GM23248 (cell line): ENCODE measurements at regions not wholly inside any gene's neighbourhood (a gene's known extent, or its start where the extent isn't known, plus 50 kb on each side); places are given as distances from the start of the nearest gene placed in this dataset.

ENCODE experiments used
- DNase-seq: peaks from one replicate; pipeline ENCODE4 v3.0.0-alpha.2; 2015
- H2AFZ ChIP-seq: fragments of 200-600 bp; sonication (generic); 2 replicates; pipeline ENCODE4 v1.6.1; 2016; ENCODE audit warnings: antibody characterized with exemption
- H3F3A ChIP-seq: fragments of 200-600 bp; sonication (generic); 2 replicates; pipeline ENCODE4 v1.6.1; 2016; ENCODE audit warnings: mild to moderate bottlenecking, antibody characterized with exemption, mixed run types; ENCODE audit not compliant: insufficient read depth
- H3K27ac ChIP-seq: fragments of 200-600 bp; sonication (generic); 2 replicates; pipeline ENCODE4 v1.5.1; 2016; ENCODE audit warnings: mild to moderate bottlenecking
- H3K27me3 ChIP-seq: fragments of 200-600 bp; sonication (generic); replicated peaks from 2 replicates; pipeline ENCODE4 v1.6.1; 2016; ENCODE audit warnings: mild to moderate bottlenecking; ENCODE audit not compliant: insufficient read depth
- H3K36me3 ChIP-seq: fragments of 200-600 bp; sonication (generic); 2 replicates; pipeline ENCODE4 v1.6.1; 2016; ENCODE audit warnings: low read depth, mild to moderate bottlenecking
- H3K4me1 ChIP-seq: fragments of 200-600 bp; sonication (generic); 2 replicates; pipeline ENCODE4 v1.6.1; 2016; ENCODE audit warnings: mild to moderate bottlenecking; ENCODE audit not compliant: insufficient read depth
- H3K4me2 ChIP-seq: fragments of 200-600 bp; sonication (generic); one replicate; pipeline ENCODE4 v1.6.1; 2016; ENCODE audit warnings: mild to moderate bottlenecking; ENCODE audit not compliant: unreplicated experiment
- H3K4me3 ChIP-seq: fragments of 200-600 bp; sonication (generic); 2 replicates; pipeline ENCODE4 v1.5.1; 2016; ENCODE audit warnings: mild to moderate bottlenecking
- H3K79me2 ChIP-seq: fragments of 200-600 bp; sonication (generic); 2 replicates; pipeline ENCODE4 v1.6.1; 2016; ENCODE audit warnings: mild to moderate bottlenecking; ENCODE audit not compliant: insufficient read depth
- H3K9ac ChIP-seq: fragments of 200-600 bp; sonication (generic); 2 replicates; pipeline ENCODE4 v1.6.1; 2016; ENCODE audit warnings: mild to moderate bottlenecking
- H3K9me2 ChIP-seq: fragments of 200-600 bp; sonication (generic); 2 replicates; pipeline ENCODE4 v1.6.1; 2016; ENCODE audit warnings: mixed run types, mild to moderate bottlenecking, moderate library complexity; ENCODE audit not compliant: insufficient read depth
- H3K9me3 ChIP-seq: fragments of 200-600 bp; sonication (generic); one replicate; pipeline ENCODE4 v1.6.1; 2017; ENCODE audit warnings: low read depth
- H4K20me1 ChIP-seq: fragments of 200-600 bp; sonication (generic); 2 replicates; pipeline ENCODE4 v1.6.0; 2016; ENCODE audit not compliant: insufficient read depth
- EZH2 ChIP-seq: fragments of 200-600 bp; sonication (generic); IDR thresholded peaks from 2 replicates; pipeline ENCODE4 v1.6.1; 2018; ENCODE audit warnings: antibody characterized with exemption, mild to moderate bottlenecking; ENCODE audit not compliant: insufficient read depth, poor library complexity, severe bottlenecking
- EZH2phosphoT487 ChIP-seq: fragments of 200-600 bp; sonication (generic); IDR thresholded peaks from 2 replicates; pipeline ENCODE4 v1.6.1; 2018; ENCODE audit warnings: antibody characterized with exemption, moderate library complexity, mild to moderate bottlenecking, low read depth; ENCODE audit not compliant: insufficient read depth
- WGBS, 2 experiments: methylation state at CpG; one replicate each; pipeline ENCODE4 v1.1.6; 2015 to 2017; ENCODE audit warnings: low lambda C conversion rate in 2 of 2, low coverage in 1 of 2; ENCODE audit errors: missing lambda C conversion rate in 2 of 2; 5-methylcytosine and 5-hydroxymethylcytosine counted together
- in situ Hi-C: fragments of 300-500 bp; cut with MboI; formaldehyde crosslinking; loops from 2 replicates; pipeline ENCODE4 v1.15.0; 2020

DNA sequence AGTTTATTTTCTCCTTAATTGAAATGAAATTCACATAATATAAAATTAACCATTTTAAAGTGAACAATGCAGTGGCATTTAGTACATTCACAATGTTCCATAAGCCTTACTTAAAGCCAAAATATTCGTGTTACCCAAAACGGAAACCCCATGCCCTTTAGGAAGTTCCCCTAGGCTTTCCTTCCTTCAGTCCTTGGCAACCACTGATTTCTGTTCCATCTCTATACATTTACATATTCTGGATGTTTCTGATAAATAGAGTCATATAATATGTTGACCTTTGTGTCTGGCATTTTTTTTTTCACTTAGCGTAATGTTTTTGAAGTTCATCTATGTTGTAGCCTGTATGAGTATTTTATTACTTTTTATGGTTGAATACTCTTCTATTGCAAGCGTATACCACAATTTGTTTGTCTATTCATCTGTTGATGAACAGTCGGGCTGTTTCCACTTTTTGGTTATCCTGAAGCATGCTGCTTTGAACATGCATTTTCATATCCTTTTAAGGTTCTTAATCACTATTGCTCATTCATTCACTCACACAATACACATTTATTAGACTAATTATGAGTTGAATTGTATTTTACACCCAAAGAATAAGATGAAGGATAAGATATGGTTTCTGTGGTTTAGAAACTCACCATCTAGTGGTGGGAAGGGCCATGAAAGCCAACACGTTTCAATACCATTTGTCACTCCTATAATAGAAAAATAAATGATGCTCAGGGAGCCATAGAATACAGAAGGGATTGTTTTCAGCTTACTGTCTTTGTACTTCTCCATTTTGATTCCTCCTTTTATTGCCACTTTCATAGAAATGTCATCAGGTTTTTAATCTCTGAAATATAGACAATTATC lies 408.2 kb upstream of the CBLB start:
- no peaks in the 10 kb centered on the region for H3K9me3 ChIP-seq
- H3K79me2 ChIP-seq = no peaks in the 10 kb centered on the region
- H3K4me1 ChIP-seq = no peaks in the 10 kb centered on the region
- no peak for TF ChIP-seq EZH2phosphoT487
- no peak for TF ChIP-seq EZH2
- no peaks in the 10 kb centered on the region for H3F3A ChIP-seq
- H3K36me3 ChIP-seq = no peaks in the 10 kb centered on the region
- in situ Hi-C loops = no loop called here
- H4K20me1 ChIP-seq = no peaks in the 10 kb centered on the region
- no peak overlapping the region for H3K9ac ChIP-seq
- WGBS, 2 experiments = 84 to 87% methylated on average over 6 of the region's 6 CpGs
- DNase-seq = no peak
- no peaks in the 10 kb centered on the region for H3K27me3 ChIP-seq
- no peak overlapping the region for H2AFZ ChIP-seq
- H3K27ac ChIP-seq = no peak overlapping the region
- no peak overlapping the region for H3K4me3 ChIP-seq
- H3K9me2 ChIP-seq = no peaks in the 10 kb centered on the region; the same call in 1 of the 2 replicates
- H3K4me2 ChIP-seq = no peak overlapping the region

DNA sequence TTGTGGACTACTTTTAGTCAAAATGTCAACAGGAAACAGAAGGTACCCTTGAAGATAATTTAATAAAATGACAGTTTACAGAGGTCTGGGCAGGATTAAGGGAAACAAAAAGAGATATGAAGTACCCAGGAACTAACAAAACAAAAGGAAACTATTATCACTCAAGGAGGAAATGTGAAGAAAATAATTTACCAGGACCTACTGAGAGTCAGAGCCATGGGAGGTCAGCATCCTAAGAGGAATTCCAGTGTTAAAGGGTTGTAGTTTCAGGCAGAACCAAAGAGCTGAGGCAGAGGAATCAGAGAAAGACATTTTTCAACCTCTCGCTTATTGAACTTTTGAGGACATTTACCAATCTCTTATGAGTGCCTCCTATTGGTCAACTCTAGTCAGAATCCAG lies 408.9 kb upstream of the CBLB start:
- H3K9me3 ChIP-seq = no peaks in the 10 kb centered on the region
- H3K4me1 ChIP-seq = no peaks in the 10 kb centered on the region
- H3K27ac ChIP-seq = no peak overlapping the region
- TF ChIP-seq EZH2 (no peak), EZH2phosphoT487 (no peak)
- no peaks in the 10 kb centered on the region; the same call in 1 of the 2 replicates for H3K9me2 ChIP-seq
- H3K4me3 ChIP-seq = no peak overlapping the region
- no peaks in the 10 kb centered on the region for H3K27me3 ChIP-seq
- 100% methylated on average over 1 of the region's 1 CpG for WGBS, 2 experiments
- H3K79me2 ChIP-seq = no peaks in the 10 kb centered on the region
- no peak overlapping the region for H3K9ac ChIP-seq
- H3K4me2 ChIP-seq = no peak overlapping the region
- H2AFZ ChIP-seq = no peak overlapping the region
- in situ Hi-C loops = no loop called here
- DNase-seq = no peak
- no peaks in the 10 kb centered on the region for H4K20me1 ChIP-seq
- H3F3A ChIP-seq = no peaks in the 10 kb centered on the region
- H3K36me3 ChIP-seq = no peaks in the 10 kb centered on the region

DNA sequence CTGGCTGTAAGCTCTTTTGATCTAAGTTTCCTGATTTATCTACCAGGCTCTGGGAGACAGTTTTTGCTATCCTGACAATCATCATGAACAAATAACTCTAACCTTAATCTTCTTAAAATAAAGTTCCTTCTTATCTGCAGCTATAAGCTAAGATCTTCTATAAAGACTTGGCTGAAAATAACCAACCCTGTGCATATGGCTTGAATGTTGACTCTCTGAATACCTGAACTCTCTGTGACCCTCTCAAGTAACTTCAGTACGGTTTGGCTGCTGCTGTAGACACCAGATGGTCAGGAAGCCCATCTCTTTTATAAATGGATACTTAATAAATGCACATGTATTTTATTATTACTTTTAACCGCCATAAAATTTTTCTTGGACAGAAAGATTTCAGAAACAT lies 412.4 kb upstream of the CBLB start:
- H4K20me1 ChIP-seq = no peaks in the 10 kb centered on the region
- H3K9ac ChIP-seq = no peak overlapping the region
- in situ Hi-C loops = no loop called here
- H2AFZ ChIP-seq = no peak overlapping the region
- H3F3A ChIP-seq = no peaks in the 10 kb centered on the region
- TF ChIP-seq EZH2phosphoT487 (no peak), EZH2 (no peak)
- no peak overlapping the region for H3K27ac ChIP-seq
- DNase-seq = no peak
- no peaks in the 10 kb centered on the region for H3K4me1 ChIP-seq
- WGBS, 2 experiments = 8 to 17% methylated on average over 2 of the region's 2 CpGs
- no peaks in the 10 kb centered on the region for H3K9me3 ChIP-seq
- no peak overlapping the region for H3K4me3 ChIP-seq
- no peak overlapping the region for H3K4me2 ChIP-seq
- no peaks in the 10 kb centered on the region for H3K79me2 ChIP-seq
- H3K36me3 ChIP-seq = no peaks in the 10 kb centered on the region
- H3K27me3 ChIP-seq = no peaks in the 10 kb centered on the region
- no peaks in the 10 kb centered on the region; the same call in 1 of the 2 replicates for H3K9me2 ChIP-seq

DNA sequence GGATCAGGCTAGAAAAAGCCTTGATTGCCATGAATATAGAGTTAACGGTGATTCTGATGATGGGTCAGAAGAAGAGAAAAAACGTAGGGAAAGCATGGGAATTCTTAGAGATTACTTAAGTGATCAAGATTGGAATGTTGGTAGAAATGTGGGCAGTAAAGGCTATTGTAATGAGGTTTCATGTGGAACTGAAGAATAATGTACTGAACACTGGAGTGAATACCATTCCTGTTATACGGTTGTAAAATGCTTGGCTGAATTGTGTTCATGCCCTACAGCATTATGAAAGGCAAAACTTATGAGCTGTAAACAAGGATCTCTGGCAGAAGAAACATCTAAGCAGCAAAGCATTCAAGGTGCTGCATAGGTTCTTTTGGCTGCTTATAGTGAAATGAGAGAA lies 414.1 kb upstream of the CBLB start:
- in situ Hi-C loops = no loop called here
- H3K27me3 ChIP-seq = no peaks in the 10 kb centered on the region
- no peaks in the 10 kb centered on the region for H4K20me1 ChIP-seq
- no peak overlapping the region for H3K9ac ChIP-seq
- WGBS, 2 experiments = 77 to 80% methylated on average over 3 of the region's 3 CpGs
- no peaks in the 10 kb centered on the region for H3K9me2 ChIP-seq
- H3K36me3 ChIP-seq = no peaks in the 10 kb centered on the region
- no peak for DNase-seq
- no peak overlapping the region for H3K4me3 ChIP-seq
- no peaks in the 10 kb centered on the region for H3K4me1 ChIP-seq
- H3K27ac ChIP-seq = no peak overlapping the region
- H3K4me2 ChIP-seq = no peak overlapping the region
- no peak for TF ChIP-seq EZH2
- TF ChIP-seq EZH2phosphoT487 = no peak
- H3F3A ChIP-seq = no peaks in the 10 kb centered on the region
- H2AFZ ChIP-seq = no peak overlapping the region
- no peaks in the 10 kb centered on the region for H3K9me3 ChIP-seq
- H3K79me2 ChIP-seq = no peaks in the 10 kb centered on the region

DNA sequence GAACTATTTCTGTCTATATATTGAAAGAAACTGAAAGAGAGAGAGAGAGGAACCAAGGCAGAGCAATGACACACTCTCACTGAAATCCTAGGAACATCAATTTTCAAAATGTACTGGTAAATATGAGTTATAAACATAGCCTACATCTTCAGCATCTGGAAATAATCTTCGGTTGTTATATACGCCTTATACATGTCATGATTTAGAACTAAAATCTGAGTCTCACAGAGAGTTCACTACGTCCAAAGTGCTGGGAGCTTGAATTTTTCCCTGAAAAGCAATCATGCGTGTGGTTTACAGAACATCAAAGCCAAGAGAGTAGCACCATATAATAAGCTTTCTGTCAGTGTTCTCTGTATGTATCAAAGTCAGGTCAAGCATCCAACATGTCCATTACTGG lies 420.0 kb upstream of the CBLB start:
- Histone ChIP-seq H3K4me3 (no peak overlapping the region), H3K4me2 (no peak overlapping the region), H3K9me2 (no peaks in the 10 kb centered on the region), H3K4me1 (no peaks in the 10 kb centered on the region), H3F3A (no peaks in the 10 kb centered on the region), H2AFZ (no peak overlapping the region), H3K9ac (no peak overlapping the region), H3K27me3 (no peaks in the 10 kb centered on the region), H3K9me3 (no peaks in the 10 kb centered on the region), H3K27ac (no peak overlapping the region), H3K79me2 (no peaks in the 10 kb centered on the region), H4K20me1 (no peaks in the 10 kb centered on the region), H3K36me3 (no peaks in the 10 kb centered on the region)
- in situ Hi-C loops = no loop called here
- no peak for DNase-seq
- WGBS, 2 experiments = 91 to 94% methylated on average over 4 of the region's 4 CpGs
- TF ChIP-seq EZH2 (no peak), EZH2phosphoT487 (no peak)
